NB4 (cell line): ENCODE measurements at regions not wholly inside any gene's neighbourhood (a gene's known extent, or its start where the extent isn't known, plus 50 kb on each side); places are given as distances from the start of the nearest gene placed in this dataset.

Experiments
- DNase-seq: peaks from one replicate; pipeline ENCODE4 v3.0.0; 2010; ENCODE audit warnings: low read depth
- H3K4me3 ChIP-seq: one replicate; pipeline ENCODE4 v1.5.1; 2011; ENCODE audit warnings: mild to moderate bottlenecking, low read depth, low read length, moderate library complexity
- CTCF ChIP-seq: IDR thresholded peaks from one replicate; pipeline ENCODE4 v1.5.1; 2012; ENCODE audit warnings: low read depth, low read length
- MAX ChIP-seq: IDR thresholded peaks from 2 replicates; pipeline ENCODE4 v1.6.1; 2011; ENCODE audit warnings: low read depth, low read length
- MYC ChIP-seq: IDR thresholded peaks from 2 replicates; pipeline ENCODE4 v1.6.1; 2011; ENCODE audit warnings: low read depth, low read length
- POLR2A ChIP-seq: IDR thresholded peaks from 2 replicates; pipeline ENCODE4 v1.6.1; 2011; ENCODE audit warnings: mild to moderate bottlenecking; ENCODE audit not compliant: insufficient read length; ENCODE audit errors: extremely low read depth

- no peak for DNase-seq
- no peak overlapping the region for H3K4me3 ChIP-seq
- TF ChIP-seq CTCF (no peak), POLR2A (no peak), MAX (no peak), MYC (no peak)
These were observed 279.9 kb upstream of the UMPS start for GRCh38 chr3:124450366-124450765.

- TF ChIP-seq MYC, result no peak
- H3K4me3 ChIP-seq, result no peak overlapping the region
These were observed 278.5 kb upstream of the UMPS start for GRCh38 chr3:124451630-124452317.

GRCh38 chr3:124453189-124453588, 277.1 kb upstream of the UMPS start:
- TF ChIP-seq MAX (no peak), POLR2A (no peak), MYC (no peak), CTCF (no peak)
- no peak overlapping the region for H3K4me3 ChIP-seq

More at GRCh38 chr3:124451630-124452317, 278.5 kb upstream of the UMPS start:
- DNase-seq, result no peak

GRCh38 chr3:124455891-124456290, 274.4 kb upstream of the UMPS start:
- no peak overlapping the region for H3K4me3 ChIP-seq
- DNase-seq, result no peak
- TF ChIP-seq POLR2A (no peak), CTCF (no peak), MYC (no peak), MAX (no peak)

More at GRCh38 chr3:124453189-124453588, 277.1 kb upstream of the UMPS start:
- no peak for DNase-seq

GRCh38 chr3:124456506-124456905, 273.7 kb upstream of the UMPS start:
- no peak for DNase-seq
- H3K4me3 ChIP-seq, result no peak overlapping the region
- no peak for TF ChIP-seq MYC
- TF ChIP-seq MAX, result no peak
- no peak for TF ChIP-seq CTCF
- no peak for TF ChIP-seq POLR2A

- no peak for DNase-seq
- H3K4me3 ChIP-seq, result no peak overlapping the region
- TF ChIP-seq CTCF (no peak), MAX (no peak), MYC (no peak), POLR2A (no peak)
These were observed 270.6 kb upstream of the UMPS start for GRCh38 chr3:124459678-124460077.
